Colonic mucosa (tissue), 4 donors: ENCODE measurements at regions not wholly inside any gene's neighbourhood (a gene's known extent, or its start where the extent isn't known, plus 50 kb on each side); places are given as distances from the start of the nearest gene placed in this dataset.

Experiments
- DNase-seq: peaks from one replicate; pipeline ENCODE4 v3.0.0-alpha.2; 2020
- H3K27ac ChIP-seq: fragments of 200-600 bp; one replicate; pipeline ENCODE4 v1.8.0; 2021
- H3K27me3 ChIP-seq: fragments of 200-600 bp; one replicate; pipeline ENCODE4 v1.8.0; 2021
- H3K36me3 ChIP-seq: fragments of 200-600 bp; one replicate; pipeline ENCODE4 v1.8.0; 2021
- H3K4me1 ChIP-seq: fragments of 200-600 bp; one replicate; pipeline ENCODE4 v1.8.0; 2021; ENCODE audit warnings: mild to moderate bottlenecking
- H3K4me3 ChIP-seq: fragments of 200-600 bp; one replicate; pipeline ENCODE4 v1.8.0; 2021
- H3K9ac ChIP-seq, 2 donors: one replicate each; pipeline ENCODE4 v1.7.0; 2013; ENCODE audit warnings: control low read depth in 2 of 2, low read depth in 2 of 2, low read length in 2 of 2
- H3K9me3 ChIP-seq: fragments of 200-600 bp; one replicate; pipeline ENCODE4 v1.8.0; 2021
- CTCF ChIP-seq: fragments of 200-600 bp; IDR thresholded peaks from one replicate; pipeline ENCODE4 v1.8.0; 2022; ENCODE audit warnings: antibody characterized with exemption, mild to moderate bottlenecking
- intact Hi-C: fragments of 100-400 bp; cut with DNase I; formaldehyde crosslinking; loops from one replicate; pipeline ENCODE4 v1.14.1; 2022
- donor health status: healthy.
- donor health status: DM: no; HTN: no; CAD: no.
- donor health status: DM: no; HTN: no; CAD: no.

GRCh38 chr10:23818484-23818883 is 379.6 kb downstream of the OTUD1 start:
- Histone ChIP-seq H3K9ac (no peak overlapping the region), H3K4me3 (no peak overlapping the region), H3K9me3 (no peaks in the 10 kb centered on the region), H3K4me1 (no peaks in the 10 kb centered on the region), H3K36me3 (no peaks in the 10 kb centered on the region), H3K27ac (no peak overlapping the region), H3K27me3 (no peaks in the 10 kb centered on the region)
- DNase-seq: no peak
- intact Hi-C loops: no loop called here
- TF ChIP-seq CTCF: no peak

- DNase-seq: no peak
- no peaks in the 10 kb centered on the region for H3K36me3 ChIP-seq
- no peak for TF ChIP-seq CTCF
- H3K9ac ChIP-seq: no peak overlapping the region
- intact Hi-C loops: no loop called here
- H3K27ac ChIP-seq: no peak overlapping the region
- no peaks in the 10 kb centered on the region for H3K27me3 ChIP-seq
- H3K4me3 ChIP-seq: no peak overlapping the region
- H3K4me1 ChIP-seq: no peaks in the 10 kb centered on the region
- no peaks in the 10 kb centered on the region for H3K9me3 ChIP-seq
These were observed 381.9 kb downstream of the OTUD1 start for GRCh38 chr10:23820792-23821191.

GRCh38 chr10:23824822-23825221 is 384.1 kb upstream of the KIAA1217 start:
- no peak for DNase-seq
- no peak for TF ChIP-seq CTCF
- intact Hi-C loops: no loop called here
- Histone ChIP-seq H3K9me3 (no peaks in the 10 kb centered on the region), H3K9ac (no peak overlapping the region), H3K4me3 (no peak overlapping the region), H3K4me1 (no peaks in the 10 kb centered on the region), H3K27ac (no peak overlapping the region), H3K36me3 (no peaks in the 10 kb centered on the region), H3K27me3 (no peaks in the 10 kb centered on the region)

- Histone ChIP-seq H3K4me3 (no peak overlapping the region), H3K9ac (no peak overlapping the region), H3K27ac (no peak overlapping the region), H3K36me3 (no peaks in the 10 kb centered on the region), H3K9me3 (no peaks in the 10 kb centered on the region), H3K27me3 (no peaks in the 10 kb centered on the region), H3K4me1 (no peaks in the 10 kb centered on the region)
- no peak for TF ChIP-seq CTCF
- intact Hi-C loops: no loop called here
- no peak for DNase-seq
These were observed 382.5 kb upstream of the KIAA1217 start for GRCh38 chr10:23826421-23826820.

GRCh38 chr10:23829556-23829955 is 379.4 kb upstream of the KIAA1217 start:
- no peak for DNase-seq
- H3K27me3 ChIP-seq: no peaks in the 10 kb centered on the region
- no peak overlapping the region for H3K9ac ChIP-seq
- intact Hi-C loops: no loop called here
- no peaks in the 10 kb centered on the region for H3K36me3 ChIP-seq
- H3K4me3 ChIP-seq: no peak overlapping the region
- H3K4me1 ChIP-seq: no peaks in the 10 kb centered on the region
- no peaks in the 10 kb centered on the region for H3K9me3 ChIP-seq
- no peak overlapping the region for H3K27ac ChIP-seq
- no peak for TF ChIP-seq CTCF

- Histone ChIP-seq H3K4me3 (no peak overlapping the region), H3K9me3 (no peaks in the 10 kb centered on the region), H3K36me3 (no peaks in the 10 kb centered on the region), H3K9ac (no peak overlapping the region), H3K27ac (no peak overlapping the region), H3K4me1 (no peaks in the 10 kb centered on the region), H3K27me3 (no peaks in the 10 kb centered on the region)
- TF ChIP-seq CTCF: no peak
- no peak for DNase-seq
- intact Hi-C loops: no loop called here
These were observed 374.8 kb upstream of the KIAA1217 start for GRCh38 chr10:23834091-23834490.
